GM12864 (cell line): ENCODE measurements at regions not wholly inside any gene's neighbourhood (a gene's known extent, or its start where the extent isn't known, plus 50 kb on each side); places are given as distances from the start of the nearest gene placed in this dataset.

Source experiments
- DNase-seq: peaks from one replicate; pipeline ENCODE4 v3.0.0-alpha.2; 2011; ENCODE audit warnings: low read depth
- H3K4me3 ChIP-seq: 2 replicates; pipeline ENCODE4 v1.5.1; 2011; ENCODE audit warnings: mild to moderate bottlenecking, low read depth, low read length, control low read depth
- TF ChIP-seq, protein P1 (sequence below): IDR thresholded peaks from 2 replicates; pipeline ENCODE4 v1.5.1; 2011; ENCODE audit warnings: low read depth, mild to moderate bottlenecking, moderate library complexity, low read length, control low read depth, inconsistent platforms; ENCODE audit errors: missing control alignments

GRCh38 chr4:66640233-66640990 lies 904.9 kb downstream of the CENPC start:
- TF ChIP-seq, protein P1, sequence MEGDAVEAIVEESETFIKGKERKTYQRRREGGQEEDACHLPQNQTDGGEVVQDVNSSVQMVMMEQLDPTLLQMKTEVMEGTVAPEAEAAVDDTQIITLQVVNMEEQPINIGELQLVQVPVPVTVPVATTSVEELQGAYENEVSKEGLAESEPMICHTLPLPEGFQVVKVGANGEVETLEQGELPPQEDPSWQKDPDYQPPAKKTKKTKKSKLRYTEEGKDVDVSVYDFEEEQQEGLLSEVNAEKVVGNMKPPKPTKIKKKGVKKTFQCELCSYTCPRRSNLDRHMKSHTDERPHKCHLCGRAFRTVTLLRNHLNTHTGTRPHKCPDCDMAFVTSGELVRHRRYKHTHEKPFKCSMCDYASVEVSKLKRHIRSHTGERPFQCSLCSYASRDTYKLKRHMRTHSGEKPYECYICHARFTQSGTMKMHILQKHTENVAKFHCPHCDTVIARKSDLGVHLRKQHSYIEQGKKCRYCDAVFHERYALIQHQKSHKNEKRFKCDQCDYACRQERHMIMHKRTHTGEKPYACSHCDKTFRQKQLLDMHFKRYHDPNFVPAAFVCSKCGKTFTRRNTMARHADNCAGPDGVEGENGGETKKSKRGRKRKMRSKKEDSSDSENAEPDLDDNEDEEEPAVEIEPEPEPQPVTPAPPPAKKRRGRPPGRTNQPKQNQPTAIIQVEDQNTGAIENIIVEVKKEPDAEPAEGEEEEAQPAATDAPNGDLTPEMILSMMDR: no peak
- H3K4me3 ChIP-seq: no peak overlapping the region
- no peak for DNase-seq

GRCh38 chr4:66639361-66639760 lies 905.9 kb downstream of the CENPC start:
- TF ChIP-seq, protein P1: no peak
- DNase-seq: no peak
- H3K4me3 ChIP-seq: no peak overlapping the region

DNA sequence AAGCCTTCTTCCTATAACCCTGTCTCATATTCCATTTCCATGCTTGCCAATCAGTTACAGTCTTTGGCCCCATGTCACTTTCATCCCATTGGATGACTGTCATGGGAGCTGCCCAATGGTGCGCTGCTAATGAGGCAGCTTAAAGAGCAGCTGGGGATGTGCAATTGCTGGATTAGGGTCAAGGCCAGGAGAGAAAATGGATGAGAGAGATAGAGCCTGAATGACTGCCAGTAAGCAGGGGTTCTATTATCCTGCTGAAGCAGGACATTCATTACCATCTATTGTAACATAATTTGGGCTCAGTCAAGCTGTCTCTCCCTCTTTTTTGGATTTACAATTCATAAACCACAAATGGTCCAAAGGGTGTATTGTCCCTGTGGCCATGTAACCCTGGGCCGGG lies 909.0 kb downstream of the CENPC start:
- DNase-seq: no peak
- no peak overlapping the region for H3K4me3 ChIP-seq
- TF ChIP-seq, protein P1: no peak

DNA sequence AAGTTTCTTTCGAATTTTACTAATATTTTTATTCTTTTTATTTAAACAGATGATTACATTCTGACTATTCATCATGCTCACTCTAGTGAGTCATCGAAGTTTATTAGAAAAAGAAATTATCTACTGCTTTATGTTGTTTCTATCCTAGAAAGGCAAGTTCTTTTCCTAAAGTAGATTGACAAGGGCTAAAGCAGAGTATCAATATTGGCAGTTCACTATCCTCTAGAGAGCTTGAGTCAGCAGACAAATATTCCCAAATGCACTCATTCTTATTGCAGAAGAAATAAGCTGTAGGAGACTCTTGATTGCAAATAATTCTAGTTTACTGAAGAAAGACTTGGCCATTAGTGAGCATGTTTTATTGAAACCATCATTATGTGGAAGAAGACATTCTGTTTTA lies 911.8 kb downstream of the CENPC start:
- H3K4me3 ChIP-seq: no peak overlapping the region
- TF ChIP-seq, protein P1: no peak
- no peak for DNase-seq

DNA sequence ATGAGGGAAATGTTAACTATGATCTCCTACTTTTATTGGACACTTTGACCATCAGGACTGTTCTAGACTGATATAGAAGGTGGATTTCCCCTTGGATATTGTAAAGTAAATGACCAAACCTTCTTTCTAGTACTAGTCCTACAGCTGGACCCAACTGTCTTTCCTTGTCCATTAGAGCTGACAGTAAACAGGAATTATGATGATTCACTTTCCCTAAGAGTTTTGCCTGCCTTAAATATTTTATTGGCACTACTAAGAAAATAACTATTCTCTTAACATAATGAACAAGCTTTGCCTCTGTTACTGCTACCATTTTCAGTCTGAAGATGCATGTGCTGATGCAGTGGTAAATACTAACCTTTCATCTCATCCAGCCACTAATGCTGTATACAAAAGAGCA lies 915.4 kb downstream of the CENPC start:
- DNase-seq: no peak
- H3K4me3 ChIP-seq: no peak overlapping the region
- TF ChIP-seq, protein P1: no peak

DNA sequence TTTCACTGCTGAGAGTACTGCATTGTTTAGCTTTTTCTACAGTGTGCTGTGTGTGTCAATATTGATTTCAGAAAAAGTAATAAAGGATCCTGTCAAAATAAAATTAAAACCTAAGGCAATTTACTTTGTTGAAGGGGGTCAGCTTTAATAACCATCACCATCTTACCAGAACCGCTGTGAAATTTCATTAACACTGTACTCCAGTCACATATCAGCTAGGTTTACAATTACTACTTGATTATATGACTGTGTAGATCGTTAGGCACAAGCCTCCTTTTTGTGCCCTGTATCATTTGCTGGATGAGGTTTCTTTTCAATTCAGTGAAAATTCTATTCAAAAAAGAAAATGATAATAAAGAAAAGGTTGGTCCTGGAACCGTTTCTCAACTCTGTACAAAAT lies 917.2 kb downstream of the CENPC start:
- H3K4me3 ChIP-seq: no peak overlapping the region
- no peak for DNase-seq
- TF ChIP-seq, protein P1: no peak

GRCh38 chr4:66625480-66625879 lies 919.8 kb downstream of the CENPC start:
- TF ChIP-seq, protein P1: no peak
- DNase-seq: no peak
- H3K4me3 ChIP-seq: no peak overlapping the region
